GM19328 (cell line): ENCODE measurements at regions not wholly inside any gene's neighbourhood (a gene's known extent, or its start where the extent isn't known, plus 50 kb on each side); places are given as distances from the start of the nearest gene placed in this dataset.

ENCODE experiments used
- ATAC-seq: cut with Tn5 transposase; IDR thresholded peaks from one replicate; pipeline ENCODE4 v1.9.1; 2021; ENCODE audit warnings: mild to moderate bottlenecking, moderate library complexity; ENCODE audit not compliant: unreplicated experiment

- no peak for ATAC-seq
Observed at GRCh38 chr9:107874137-107874536, 384.6 kb upstream of the KLF4 start.

- ATAC-seq: no peak
Observed at GRCh38 chr9:107872457-107873192, 383.1 kb upstream of the KLF4 start.

GRCh38 chr9:107870927-107871680, 381.5 kb upstream of the KLF4 start:
- ATAC-seq: no peak

DNA sequence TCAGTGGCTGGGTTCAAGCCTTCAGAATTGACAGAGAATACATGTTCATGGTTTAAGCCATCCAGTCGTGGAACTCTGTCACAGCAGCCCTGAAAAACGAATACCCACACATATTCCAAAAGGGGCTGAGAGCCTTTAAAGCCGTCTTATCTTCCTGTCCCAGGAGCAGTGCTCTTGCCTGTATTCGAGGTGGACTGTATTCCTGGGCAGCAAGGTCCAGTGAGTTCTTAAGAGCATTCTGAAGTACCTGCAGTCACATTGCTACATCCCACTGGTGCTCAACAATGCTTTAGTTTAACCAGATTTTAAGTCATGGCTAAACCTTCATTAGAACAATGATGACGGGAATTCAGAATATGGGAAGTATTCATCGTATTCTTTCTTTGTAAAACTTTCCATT, 380.7 kb upstream of the KLF4 start:
- ATAC-seq: no peak

- ATAC-seq: no peak
Observed at GRCh38 chr9:107869111-107869510, 379.5 kb upstream of the KLF4 start.

GRCh38 chr9:107868186-107868585, 378.6 kb upstream of the KLF4 start:
- no peak for ATAC-seq

GRCh38 chr9:107867738-107868137, 378.2 kb upstream of the KLF4 start:
- ATAC-seq: no peak

DNA sequence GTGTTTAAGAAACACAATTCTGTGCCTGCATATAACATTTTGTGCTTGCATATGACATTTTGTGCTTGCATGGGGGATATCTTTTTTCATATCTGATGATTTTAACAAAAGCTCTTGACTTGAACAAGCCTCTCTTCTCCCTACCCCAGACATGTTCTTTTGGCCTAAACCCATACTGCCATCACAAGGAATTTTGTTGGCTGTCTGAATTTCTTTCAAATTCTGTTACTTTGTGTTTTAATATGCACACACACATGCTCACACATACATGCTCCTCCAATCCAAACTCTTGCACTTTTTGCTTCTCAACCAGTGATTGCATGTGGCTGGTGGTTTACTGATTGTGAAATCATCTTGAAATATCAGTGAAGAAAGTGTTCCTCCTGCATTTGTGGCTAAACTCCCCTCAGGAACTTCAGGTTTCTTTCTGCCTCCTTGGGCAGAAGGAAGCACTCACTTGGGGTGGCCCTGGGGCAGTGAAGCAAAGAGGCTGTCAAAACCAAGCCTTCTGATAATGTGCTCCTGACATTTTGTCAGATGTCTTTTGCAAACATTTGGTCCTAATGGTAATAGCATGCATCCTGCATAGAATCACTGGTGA, 377.2 kb upstream of the KLF4 start:
- no peak for ATAC-seq

DNA sequence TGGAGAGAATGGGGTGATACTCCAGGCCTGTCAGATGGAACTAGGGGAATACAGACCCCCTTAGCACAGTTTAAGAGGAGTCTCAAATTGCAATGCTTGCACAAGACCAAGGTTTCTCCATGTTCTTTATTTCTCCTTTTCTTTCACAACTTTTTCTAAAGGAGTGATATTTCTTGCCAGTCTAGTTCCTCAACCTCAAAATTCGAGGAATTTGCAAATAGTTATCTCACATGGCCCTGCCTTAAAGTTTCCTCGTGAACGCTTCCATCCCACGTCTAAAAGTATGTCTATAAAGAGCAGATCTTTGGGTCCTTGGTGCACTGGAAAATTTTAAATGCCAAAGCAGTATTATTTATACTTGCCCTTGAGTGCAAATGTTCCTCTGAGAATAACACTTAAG, 373.8 kb upstream of the KLF4 start:
- ATAC-seq: no peak

GRCh38 chr9:107862881-107863280, 373.3 kb upstream of the KLF4 start:
- no peak for ATAC-seq

GRCh38 chr9:107862323-107862722, 372.8 kb upstream of the KLF4 start:
- no peak for ATAC-seq

GRCh38 chr9:107861075-107861474, 371.5 kb upstream of the KLF4 start:
- ATAC-seq: no peak

DNA sequence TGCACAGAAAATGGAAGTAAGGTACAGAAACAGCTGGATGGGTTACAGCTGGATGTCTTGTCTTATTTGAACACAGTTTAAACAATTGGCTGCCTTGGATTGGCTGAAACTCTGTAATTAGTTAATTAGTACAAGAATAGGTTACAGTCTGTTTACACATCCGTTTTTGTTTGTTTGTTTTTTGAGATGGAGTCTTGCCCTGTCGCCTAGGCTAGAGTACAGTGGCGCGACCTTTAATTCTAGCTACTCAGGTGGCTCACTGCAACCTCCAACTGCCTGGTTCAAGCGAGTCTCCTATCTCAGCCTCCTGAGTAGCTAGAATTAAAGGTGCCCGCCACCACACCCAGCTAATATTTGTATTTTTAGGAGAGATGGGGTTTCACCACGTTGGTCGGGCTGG, 368.7 kb upstream of the KLF4 start:
- ATAC-seq: no peak

- ATAC-seq: no peak
Observed at GRCh38 chr9:107856633-107857032, 367.1 kb upstream of the KLF4 start.

DNA sequence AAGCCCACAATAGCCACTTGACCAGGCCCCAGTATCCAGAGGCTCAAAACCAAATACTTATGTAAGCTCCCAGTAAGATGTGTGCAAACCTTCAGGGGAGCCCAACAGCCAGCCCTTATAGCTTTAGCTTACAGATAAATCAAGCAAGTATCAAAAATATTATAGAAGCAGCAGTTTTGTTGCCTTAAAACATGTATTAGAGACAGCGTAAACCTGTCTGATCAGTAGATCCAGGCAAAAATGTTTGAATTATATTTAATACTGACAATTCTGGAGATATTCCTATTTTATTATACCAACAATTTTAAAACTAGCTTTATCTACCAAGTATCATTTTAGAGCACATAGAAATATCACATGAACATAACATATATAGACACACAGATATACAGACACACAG, 365.6 kb upstream of the KLF4 start:
- no peak for ATAC-seq

DNA sequence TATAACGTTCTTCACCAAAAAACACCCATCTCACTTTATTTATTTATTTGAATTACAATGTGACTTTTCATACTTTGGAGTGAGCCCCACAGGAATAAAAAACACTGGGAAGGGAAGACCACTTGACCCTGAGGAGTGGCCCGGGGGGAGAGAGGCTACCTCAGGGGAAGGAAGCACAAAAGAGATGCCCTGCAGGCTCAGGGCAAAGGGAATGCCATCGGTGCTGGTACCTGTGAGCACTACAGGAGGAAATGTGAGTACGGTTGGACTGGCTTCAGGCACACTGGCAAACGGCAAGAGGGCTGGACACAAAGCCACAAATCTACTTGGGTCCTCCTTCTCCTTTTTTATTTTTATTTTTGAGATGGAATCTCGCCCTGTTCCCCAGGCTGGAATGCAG, 363.9 kb upstream of the KLF4 start:
- ATAC-seq: no peak

DNA sequence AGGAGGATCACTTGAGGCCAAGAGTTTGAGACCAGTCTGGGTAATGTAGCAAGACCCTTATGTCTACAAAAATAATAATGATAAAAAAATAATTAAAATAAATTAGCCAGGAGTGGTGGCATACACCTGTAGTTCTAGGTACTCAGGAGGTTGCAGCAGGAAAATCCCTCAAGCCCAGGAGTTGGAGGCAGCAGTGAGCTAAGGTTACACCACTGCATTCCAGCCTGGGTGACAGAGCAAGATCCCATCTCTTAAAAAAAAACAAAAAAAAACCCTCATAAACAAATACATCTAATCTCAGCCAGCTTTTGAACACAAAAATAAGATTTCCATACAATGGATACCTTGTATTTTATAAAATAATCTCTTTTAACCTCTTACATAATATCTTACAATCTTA, 363.3 kb upstream of the KLF4 start:
- no peak for ATAC-seq

DNA sequence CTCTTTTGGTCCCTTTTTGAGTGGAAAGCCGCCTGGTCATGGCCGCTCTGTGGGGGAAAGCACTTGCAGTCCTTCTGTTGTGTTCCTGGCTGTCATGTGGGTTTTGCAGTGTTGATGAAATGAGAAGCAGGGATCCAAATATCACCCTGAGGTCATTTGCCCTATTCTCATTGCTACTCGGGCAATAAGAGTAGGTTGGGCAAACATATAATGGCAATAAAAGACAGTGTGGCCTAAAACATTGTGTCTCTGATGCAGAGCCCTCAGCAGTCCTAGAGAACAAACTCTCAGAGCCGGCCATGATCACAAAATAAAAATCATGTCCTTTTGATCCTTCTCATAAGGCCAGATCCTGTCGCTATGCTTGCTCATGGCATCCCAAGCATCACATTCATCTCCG, 361.1 kb upstream of the KLF4 start:
- no peak for ATAC-seq

- no peak for ATAC-seq
Observed at GRCh38 chr9:107847978-107848964, 358.7 kb upstream of the KLF4 start.

GRCh38 chr9:107842530-107842929, 353.0 kb upstream of the KLF4 start:
- no peak for ATAC-seq

GRCh38 chr9:107841076-107841475, 351.5 kb upstream of the KLF4 start:
- no peak for ATAC-seq
